Activated naive CD4-positive, alpha-beta T cell treated with anti-CD3 and anti-CD28 coated beads, Interleukin-2, amount 10 ng/mL, durations not matched to agents 7 days and 5 days (primary cell): ENCODE measurements at regions not wholly inside any gene's neighbourhood (a gene's known extent, or its start where the extent isn't known, plus 50 kb on each side); places are given as distances from the start of the nearest gene placed in this dataset.

ENCODE experiments used
- CTCF ChIA-PET: fragments of 350-600 bp; sonication (Branson Sonifier 250); formaldehyde crosslinking; loops from one replicate; lab custom pipeline; 2021; ENCODE audit warnings: antibody characterized with exemption; lab: Charles Lee
- DNase-seq: peaks from one replicate; pipeline ENCODE4 v3.0.0-alpha.2; 2020
- H3K27ac Mint-ChIP-seq: one replicate; pipeline ENCODE4 v1.8.0; 2021; ENCODE audit warnings: mild to moderate bottlenecking, moderate library complexity, mixed read lengths
- H3K27me3 Mint-ChIP-seq: one replicate; pipeline ENCODE4 v1.8.0; 2021; ENCODE audit warnings: mild to moderate bottlenecking, mixed read lengths
- H3K36me3 Mint-ChIP-seq: one replicate; pipeline ENCODE4 v1.8.0; 2021; ENCODE audit warnings: mixed read lengths
- H3K4me1 Mint-ChIP-seq: one replicate; pipeline ENCODE4 v1.8.0; 2021; ENCODE audit warnings: mixed read lengths
- H3K4me3 Mint-ChIP-seq: one replicate; pipeline ENCODE4 v1.8.0; 2021; ENCODE audit warnings: mild to moderate bottlenecking, moderate library complexity, mixed read lengths
- H3K9me3 Mint-ChIP-seq: one replicate; pipeline ENCODE4 v1.8.0; 2021; ENCODE audit warnings: mixed read lengths

DNA sequence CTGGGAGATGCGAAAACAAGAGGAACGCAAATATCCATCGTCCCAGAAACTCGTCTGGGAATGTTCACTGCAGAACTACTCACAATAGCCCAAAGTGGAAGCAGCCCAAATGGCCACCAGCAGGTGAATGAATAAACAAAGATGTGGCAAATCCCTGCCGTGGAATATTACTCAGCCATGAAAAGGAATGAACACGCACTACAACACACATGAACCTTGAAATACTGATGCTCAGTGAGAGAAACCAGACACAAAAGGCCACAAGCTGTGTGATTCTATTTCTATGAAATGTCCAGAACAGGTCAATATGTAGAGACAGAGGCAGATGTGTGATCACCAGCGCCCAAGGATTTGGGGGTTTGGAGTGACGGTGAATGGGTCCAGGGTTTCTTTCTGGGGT lies 169.8 kb downstream of the IRF8 start:
- no peaks in the 10 kb centered on the region for H3K36me3 Mint-ChIP-seq
- DNase-seq, result no peak
- no peak overlapping the region for H3K27ac Mint-ChIP-seq
- H3K9me3 Mint-ChIP-seq, result no peaks in the 10 kb centered on the region
- H3K27me3 Mint-ChIP-seq, result peaks cover 33% of the 10 kb centered on the region
- H3K4me3 Mint-ChIP-seq, result no peak overlapping the region
- CTCF ChIA-PET, result interaction anchor here (1.3 kb wide), 1 partner anchor 247 kb away, joined by 3 read pairs; no protein-coding TSS in a partner anchor
- H3K4me1 Mint-ChIP-seq, result no peaks in the 10 kb centered on the region

- no peak for DNase-seq
- Mint-ChIP-seq H3K27ac (no peak overlapping the region), H3K27me3 (peaks cover 26% of the 10 kb centered on the region), H3K9me3 (no peaks in the 10 kb centered on the region), H3K36me3 (no peaks in the 10 kb centered on the region), H3K4me3 (no peak overlapping the region), H3K4me1 (no peaks in the 10 kb centered on the region)
- CTCF ChIA-PET, result interaction anchor here (1.3 kb wide), 1 partner anchor 248 kb away, joined by 3 read pairs; no protein-coding TSS in a partner anchor
These were observed 170.9 kb downstream of the IRF8 start for GRCh38 chr16:86069736-86070298.

GRCh38 chr16:86070484-86070883 lies 171.5 kb downstream of the IRF8 start:
- DNase-seq, result no peak
- H3K36me3 Mint-ChIP-seq, result no peaks in the 10 kb centered on the region
- H3K27me3 Mint-ChIP-seq, result peaks cover 26% of the 10 kb centered on the region
- H3K4me3 Mint-ChIP-seq, result no peak overlapping the region
- H3K9me3 Mint-ChIP-seq, result no peaks in the 10 kb centered on the region
- H3K4me1 Mint-ChIP-seq, result no peaks in the 10 kb centered on the region
- H3K27ac Mint-ChIP-seq, result no peak overlapping the region
- CTCF ChIA-PET, result interaction anchor here (1.6 kb wide), 1 partner anchor 447 kb away, joined by 6 read pairs; no protein-coding TSS in a partner anchor

GRCh38 chr16:86070971-86071370 lies 172.0 kb downstream of the IRF8 start:
- Mint-ChIP-seq H3K36me3 (no peaks in the 10 kb centered on the region), H3K27ac (no peak overlapping the region), H3K4me1 (no peaks in the 10 kb centered on the region), H3K9me3 (no peaks in the 10 kb centered on the region), H3K4me3 (no peak overlapping the region), H3K27me3 (peaks cover 26% of the 10 kb centered on the region)
- DNase-seq, result no peak
- CTCF ChIA-PET, result interaction anchor here (1.6 kb wide), 1 partner anchor 447 kb away, joined by 6 read pairs; no protein-coding TSS in a partner anchor

DNA sequence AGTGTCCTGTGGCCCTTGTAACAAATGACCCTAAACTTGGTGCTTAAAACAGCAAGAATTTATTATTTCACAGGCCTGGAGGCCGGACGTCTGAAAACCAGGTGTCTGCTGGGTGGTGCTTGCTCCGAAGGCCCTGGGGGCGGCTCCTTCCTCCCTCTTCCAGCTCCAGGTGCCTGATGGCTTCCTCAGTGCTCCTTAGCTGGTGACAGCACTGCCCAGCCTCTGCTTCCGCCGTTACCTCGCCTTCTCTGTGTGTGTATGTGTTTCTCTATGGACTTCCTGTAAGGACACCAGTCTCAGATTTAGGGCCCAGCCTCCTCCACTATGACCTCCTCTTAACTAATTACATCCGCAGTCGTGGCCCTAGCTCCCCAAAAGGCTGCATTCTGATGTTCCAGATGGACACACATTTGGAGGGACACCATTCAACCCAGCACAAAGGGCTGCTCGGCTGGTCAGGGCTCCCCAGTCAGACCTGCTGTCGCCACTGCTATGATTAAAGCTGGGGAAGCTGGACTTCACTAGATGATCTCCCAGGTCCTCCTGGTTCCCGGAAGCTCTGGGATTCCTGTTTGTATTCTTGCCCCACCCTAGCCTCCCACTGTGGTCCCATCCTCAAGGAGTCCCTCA lies 172.8 kb downstream of the IRF8 start:
- Mint-ChIP-seq H3K9me3 (no peaks in the 10 kb centered on the region), H3K4me1 (no peaks in the 10 kb centered on the region), H3K36me3 (no peaks in the 10 kb centered on the region), H3K27me3 (peaks cover 26% of the 10 kb centered on the region), H3K27ac (no peak overlapping the region), H3K4me3 (no peak overlapping the region)
- no peak for DNase-seq
- CTCF ChIA-PET, result interaction anchor here (0.6 to 2.2 kb wide), 4 partner anchors 25 to 446 kb away, joined by 3 to 12 read pairs (median 4); no protein-coding TSS in a partner anchor

- peak; percentile 57 for DNase-seq
- no peaks in the 10 kb centered on the region for H3K36me3 Mint-ChIP-seq
- H3K4me1 Mint-ChIP-seq, result no peaks in the 10 kb centered on the region
- no peak overlapping the region for H3K4me3 Mint-ChIP-seq
- no peak overlapping the region for H3K27ac Mint-ChIP-seq
- peaks cover 26% of the 10 kb centered on the region for H3K27me3 Mint-ChIP-seq
- CTCF ChIA-PET, result interaction anchor here (0.6 to 2.2 kb wide), 6 partner anchors 19 to 445 kb away, joined by 3 to 12 read pairs (median 3); no protein-coding TSS in a partner anchor
- no peaks in the 10 kb centered on the region for H3K9me3 Mint-ChIP-seq
These were observed 173.6 kb downstream of the IRF8 start for GRCh38 chr16:86072328-86073102.

- no peaks in the 10 kb centered on the region for H3K9me3 Mint-ChIP-seq
- H3K27me3 Mint-ChIP-seq, result peaks cover 26% of the 10 kb centered on the region
- H3K4me1 Mint-ChIP-seq, result no peaks in the 10 kb centered on the region
- no peaks in the 10 kb centered on the region for H3K36me3 Mint-ChIP-seq
- no peak overlapping the region for H3K27ac Mint-ChIP-seq
- no peak overlapping the region for H3K4me3 Mint-ChIP-seq
- DNase-seq, result no peak
- CTCF ChIA-PET, result interaction anchor here (0.6 to 2.2 kb wide), 6 partner anchors 20 to 445 kb away, joined by 3 to 12 read pairs (median 3); no protein-coding TSS in a partner anchor
These were observed 174.2 kb downstream of the IRF8 start for GRCh38 chr16:86073103-86073625.

GRCh38 chr16:86073763-86074493 lies 175.0 kb downstream of the IRF8 start:
- DNase-seq, result no peak
- Mint-ChIP-seq H3K9me3 (no peaks in the 10 kb centered on the region), H3K27ac (no peak overlapping the region), H3K4me1 (no peaks in the 10 kb centered on the region), H3K27me3 (peaks cover 26% of the 10 kb centered on the region), H3K4me3 (no peak overlapping the region), H3K36me3 (no peaks in the 10 kb centered on the region)
- CTCF ChIA-PET, result interaction anchor here (0.8 to 2.2 kb wide), 2 partner anchors 406 to 444 kb away, joined by 3 to 12 read pairs; no protein-coding TSS in a partner anchor

- Mint-ChIP-seq H3K9me3 (no peaks in the 10 kb centered on the region), H3K27ac (no peak overlapping the region), H3K27me3 (peaks cover 20% of the 10 kb centered on the region), H3K4me3 (no peak overlapping the region), H3K4me1 (no peaks in the 10 kb centered on the region), H3K36me3 (no peaks in the 10 kb centered on the region)
- CTCF ChIA-PET, result no interaction called here
- DNase-seq, result no peak
These were observed 175.9 kb downstream of the IRF8 start for GRCh38 chr16:86074651-86075487.

GRCh38 chr16:86075488-86075785 lies 176.5 kb downstream of the IRF8 start:
- H3K27me3 Mint-ChIP-seq, result peaks cover 14% of the 10 kb centered on the region
- no peak overlapping the region for H3K4me3 Mint-ChIP-seq
- no peaks in the 10 kb centered on the region for H3K9me3 Mint-ChIP-seq
- no peaks in the 10 kb centered on the region for H3K36me3 Mint-ChIP-seq
- no peaks in the 10 kb centered on the region for H3K4me1 Mint-ChIP-seq
- CTCF ChIA-PET, result no interaction called here
- no peak overlapping the region for H3K27ac Mint-ChIP-seq
- no peak for DNase-seq

DNA sequence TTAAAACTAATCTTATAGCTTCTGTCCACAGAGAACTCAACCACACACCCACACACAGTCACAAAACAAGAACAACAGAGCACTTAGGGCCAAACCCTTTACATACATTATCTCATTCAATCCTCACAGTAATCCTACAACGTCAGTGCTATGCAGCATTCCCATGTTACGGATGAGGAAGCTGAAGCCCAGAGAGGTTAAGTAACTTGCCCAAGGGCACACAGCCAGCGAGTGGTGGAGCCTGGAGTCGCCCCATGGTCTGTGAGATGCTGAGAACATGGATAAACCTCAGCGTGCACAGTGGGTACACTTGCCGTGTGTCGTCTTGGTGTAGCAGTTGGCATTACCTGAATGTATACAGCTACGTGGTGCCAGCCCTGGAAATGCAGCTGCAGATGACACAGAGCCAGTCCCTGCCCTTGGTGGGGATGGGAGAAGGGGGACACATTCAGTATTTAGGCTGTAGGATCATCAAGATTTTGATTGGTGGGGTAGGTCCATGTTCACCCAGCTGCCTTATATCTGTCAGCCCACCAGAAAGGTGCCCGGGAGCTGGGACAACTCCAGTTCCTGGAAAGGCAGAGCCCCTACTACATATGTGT lies 177.0 kb downstream of the IRF8 start:
- no peaks in the 10 kb centered on the region for H3K36me3 Mint-ChIP-seq
- CTCF ChIA-PET, result no interaction called here
- H3K9me3 Mint-ChIP-seq, result no peaks in the 10 kb centered on the region
- no peak for DNase-seq
- H3K27ac Mint-ChIP-seq, result no peak overlapping the region
- H3K4me3 Mint-ChIP-seq, result no peak overlapping the region
- H3K4me1 Mint-ChIP-seq, result no peaks in the 10 kb centered on the region
- peaks cover 13% of the 10 kb centered on the region for H3K27me3 Mint-ChIP-seq

DNA sequence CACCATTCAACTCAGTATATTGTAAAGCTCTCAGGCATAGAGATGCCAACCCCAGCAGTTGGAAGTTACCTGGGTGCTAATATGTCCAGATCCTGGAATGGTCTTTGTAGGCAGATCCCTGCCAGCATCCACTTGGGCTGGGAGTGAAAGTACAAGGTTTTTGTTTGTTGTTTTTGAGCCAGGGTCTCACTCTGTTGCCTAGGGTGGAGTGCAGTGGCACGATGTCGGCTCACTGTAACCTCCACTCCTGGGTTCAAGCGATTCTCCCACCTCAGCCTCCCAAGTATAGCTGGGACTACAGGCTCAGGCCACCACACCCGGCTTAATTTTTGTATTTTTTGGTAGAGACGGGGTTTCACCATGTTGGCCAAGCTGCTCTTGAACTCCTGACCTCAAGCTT lies 177.6 kb downstream of the IRF8 start:
- no peak for DNase-seq
- Mint-ChIP-seq H3K36me3 (no peaks in the 10 kb centered on the region), H3K27ac (no peak overlapping the region), H3K9me3 (no peaks in the 10 kb centered on the region), H3K27me3 (peaks cover 13% of the 10 kb centered on the region), H3K4me1 (no peaks in the 10 kb centered on the region), H3K4me3 (no peak overlapping the region)
- CTCF ChIA-PET, result no interaction called here
